ENCODE measurements at regions not wholly inside any gene's neighbourhood (a gene's known extent, or its start where the extent isn't known, plus 50 kb on each side); places are given as distances from the start of the nearest gene placed in this dataset.
"Not testable (repeated sequence)": the region's sequence is repeated elsewhere in the genome, so short reads cannot be mapped to it uniquely, and the experiment has no call there.

DNA sequence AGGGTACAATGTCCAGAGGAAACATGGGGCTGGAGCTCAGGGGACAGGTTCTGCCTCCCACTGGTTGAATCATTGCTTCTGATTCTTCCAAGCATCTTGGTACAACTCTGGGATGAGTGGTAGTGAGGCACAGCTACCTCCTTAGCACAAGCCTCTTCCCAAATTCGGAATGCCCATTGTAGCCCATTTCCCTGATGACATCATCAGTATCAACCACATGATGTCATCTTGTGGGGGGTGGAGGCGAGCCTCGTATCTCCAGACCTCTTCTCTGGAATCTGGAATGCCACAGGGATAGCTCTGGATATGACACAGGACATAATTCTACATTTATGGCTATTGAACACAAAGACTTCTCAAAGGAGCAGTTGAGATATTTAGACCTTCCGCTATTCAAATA, 715.2 kb downstream of the RNF144A start:
- ChIA-PET POLR2A (no interaction called here), CTCF (interaction anchor here (1.3 kb wide), 1 partner anchor 12 kb away, joined by 3 read pairs; no protein-coding TSS in a partner anchor)
- no peak for DNase-seq (ENCODE audit: extremely low spot score)
- TF ChIP-seq, protein P1, sequence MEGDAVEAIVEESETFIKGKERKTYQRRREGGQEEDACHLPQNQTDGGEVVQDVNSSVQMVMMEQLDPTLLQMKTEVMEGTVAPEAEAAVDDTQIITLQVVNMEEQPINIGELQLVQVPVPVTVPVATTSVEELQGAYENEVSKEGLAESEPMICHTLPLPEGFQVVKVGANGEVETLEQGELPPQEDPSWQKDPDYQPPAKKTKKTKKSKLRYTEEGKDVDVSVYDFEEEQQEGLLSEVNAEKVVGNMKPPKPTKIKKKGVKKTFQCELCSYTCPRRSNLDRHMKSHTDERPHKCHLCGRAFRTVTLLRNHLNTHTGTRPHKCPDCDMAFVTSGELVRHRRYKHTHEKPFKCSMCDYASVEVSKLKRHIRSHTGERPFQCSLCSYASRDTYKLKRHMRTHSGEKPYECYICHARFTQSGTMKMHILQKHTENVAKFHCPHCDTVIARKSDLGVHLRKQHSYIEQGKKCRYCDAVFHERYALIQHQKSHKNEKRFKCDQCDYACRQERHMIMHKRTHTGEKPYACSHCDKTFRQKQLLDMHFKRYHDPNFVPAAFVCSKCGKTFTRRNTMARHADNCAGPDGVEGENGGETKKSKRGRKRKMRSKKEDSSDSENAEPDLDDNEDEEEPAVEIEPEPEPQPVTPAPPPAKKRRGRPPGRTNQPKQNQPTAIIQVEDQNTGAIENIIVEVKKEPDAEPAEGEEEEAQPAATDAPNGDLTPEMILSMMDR (IDR thresholded peaks at IDR 0.05; ENCODE audit: control extremely low read depth, extremely low read depth, low read depth, missing control alignments), result no peak

DNA sequence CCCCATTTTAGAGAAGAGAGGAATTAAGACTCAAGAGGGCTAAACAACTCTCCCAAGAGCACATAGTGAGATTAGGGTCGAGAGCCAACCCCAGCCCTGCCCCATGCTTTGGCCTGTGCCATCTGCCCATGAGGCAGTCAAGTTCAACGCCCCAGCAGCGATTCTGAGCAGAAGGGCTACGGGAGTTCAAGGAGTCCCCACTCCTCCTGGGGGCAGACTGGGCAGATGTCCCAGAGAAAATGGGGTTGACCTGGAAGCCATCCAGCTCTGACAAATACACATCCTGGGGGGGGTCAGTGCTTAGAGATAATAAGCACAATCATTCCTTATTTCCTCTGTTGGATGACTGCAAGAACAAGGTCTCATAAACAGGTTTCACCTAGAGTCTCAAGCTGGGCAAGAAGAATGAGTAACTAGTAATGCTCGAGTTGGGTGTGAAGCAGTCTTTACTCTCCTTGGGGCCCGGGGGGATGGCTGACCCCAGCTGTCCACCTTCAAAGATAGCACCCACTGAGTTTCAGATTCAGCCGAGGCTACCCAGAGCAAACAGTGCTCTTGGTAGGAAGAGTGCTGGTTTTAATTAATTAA, 716.4 kb downstream of the RNF144A start:
- POLR2A ChIA-PET, result no interaction called here
- TF ChIP-seq, protein P1 (IDR thresholded peaks at IDR 0.05; ENCODE audit: control extremely low read depth, extremely low read depth, low read depth, missing control alignments), result no peak
- CTCF ChIA-PET, result no interaction called here
- DNase-seq (ENCODE audit: extremely low spot score), result no peak

DNA sequence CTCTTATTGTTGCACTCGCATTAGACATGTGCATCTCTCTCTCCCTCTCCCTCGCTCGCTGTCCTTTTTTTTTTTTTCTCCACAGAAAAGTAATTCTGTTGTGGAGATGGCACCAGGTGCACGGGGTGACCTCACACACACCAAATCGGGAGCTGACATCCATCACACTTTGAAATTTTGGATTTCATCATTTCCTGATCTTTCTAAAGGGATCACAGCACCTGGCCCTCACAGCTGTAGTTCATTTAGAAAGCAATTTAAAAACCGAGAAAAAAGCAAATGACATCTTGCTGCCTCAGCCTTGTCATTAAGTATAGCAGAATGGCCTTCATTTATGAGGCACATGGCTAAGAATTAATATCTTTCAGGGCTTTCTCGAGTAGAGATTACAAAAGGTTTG, 717.2 kb downstream of the RNF144A start:
- TF ChIP-seq, protein P1 (IDR thresholded peaks at IDR 0.05; ENCODE audit: control extremely low read depth, extremely low read depth, low read depth, missing control alignments), result no peak
- CTCF ChIA-PET, result no interaction called here
- POLR2A ChIA-PET, result no interaction called here
- DNase-seq (ENCODE audit: extremely low spot score), result no peak

DNA sequence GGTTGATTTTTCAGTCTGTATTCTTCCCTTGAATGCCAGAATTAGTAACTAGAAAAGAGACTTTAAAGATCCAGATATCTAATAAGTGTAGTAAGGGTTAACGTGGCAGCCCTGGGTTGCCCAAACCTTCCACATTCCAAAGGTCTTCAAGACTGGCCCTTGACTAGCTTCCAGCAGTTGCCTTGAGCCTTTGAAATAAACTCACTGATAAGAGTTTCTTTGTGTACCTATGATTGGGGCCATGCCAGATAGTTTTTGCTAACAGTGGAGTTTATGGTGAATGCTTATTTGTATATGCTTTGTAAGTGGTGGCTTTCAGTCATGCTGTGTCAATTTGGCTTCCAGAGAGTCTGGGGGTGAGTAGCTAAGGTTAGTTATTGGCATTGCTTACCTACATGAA, 722.3 kb downstream of the RNF144A start:
- no peak for DNase-seq (ENCODE audit: extremely low spot score)
- ChIA-PET CTCF (no interaction called here), POLR2A (no interaction called here)
- TF ChIP-seq, protein P1 (IDR thresholded peaks at IDR 0.05; ENCODE audit: control extremely low read depth, extremely low read depth, low read depth, missing control alignments), result no peak

DNA sequence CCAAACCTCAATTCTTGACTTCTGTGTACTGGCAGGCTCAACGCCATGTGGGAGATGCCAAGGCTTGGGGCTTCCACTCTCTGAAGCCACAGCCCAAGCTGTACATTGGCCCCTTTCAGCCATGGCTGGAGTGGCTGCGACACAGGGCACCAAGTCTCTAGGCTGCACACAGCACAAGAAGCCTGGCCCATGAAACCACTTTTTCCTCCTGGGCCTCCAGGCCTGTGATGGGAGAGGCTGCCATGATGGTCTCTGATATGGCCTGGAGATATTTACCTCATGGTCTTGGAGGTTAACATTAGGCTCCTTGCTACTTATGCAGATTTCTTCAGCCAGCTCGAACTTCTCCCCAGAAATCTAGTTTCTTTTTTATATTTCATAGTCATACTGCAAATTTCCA, 724.1 kb downstream of the RNF144A start:
- DNase-seq (ENCODE audit: extremely low spot score); CTCF ChIA-PET; POLR2A ChIA-PET: not testable (repeated sequence)

DNA sequence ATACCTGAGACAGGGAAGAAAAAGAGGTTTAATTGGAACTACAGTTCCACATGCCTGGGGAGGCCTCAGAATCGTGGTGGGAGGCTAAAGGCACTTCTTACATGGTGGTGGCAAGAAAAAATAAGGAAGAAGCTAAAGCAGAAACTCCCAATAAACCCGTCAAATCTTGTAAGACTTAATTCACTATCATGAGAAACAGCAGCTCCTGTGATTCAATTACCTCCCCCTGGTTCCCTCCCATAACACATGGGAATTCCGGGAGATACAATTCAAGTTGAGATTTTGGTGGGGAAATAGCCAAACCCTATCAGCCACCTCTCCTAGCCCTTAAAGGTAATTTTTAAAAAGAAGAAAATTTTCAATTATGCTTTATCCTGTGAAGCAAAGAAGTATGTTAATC, 728.8 kb downstream of the RNF144A start:
- no peak for DNase-seq (ENCODE audit: extremely low spot score)
- ChIA-PET POLR2A (no interaction called here), CTCF (interaction anchor here (1.2 to 1.5 kb wide), 2 partner anchors 8 to 22 kb away, joined by 4 to 5 read pairs; no protein-coding TSS in a partner anchor)
- TF ChIP-seq, protein P1 (IDR thresholded peaks at IDR 0.05; ENCODE audit: control extremely low read depth, extremely low read depth, low read depth, missing control alignments), result no peak

DNA sequence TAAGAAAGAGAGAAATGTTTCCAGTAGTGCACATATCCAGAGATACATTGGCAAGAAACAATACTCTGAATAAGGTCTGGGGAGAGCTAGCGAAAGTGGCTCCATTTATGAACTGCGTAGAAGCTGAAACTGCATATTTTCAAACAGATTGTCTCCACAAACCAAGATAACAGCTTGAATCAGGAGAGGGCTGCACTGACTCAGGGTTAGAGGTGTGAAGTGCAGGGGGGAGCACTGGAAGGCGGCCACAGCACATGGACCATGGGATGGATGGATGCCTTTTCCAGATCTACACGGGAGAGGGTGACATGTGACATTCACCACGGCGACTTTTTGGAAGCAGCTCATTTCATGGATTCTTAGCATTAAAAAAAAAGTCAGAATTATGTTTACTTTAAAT, 729.4 kb downstream of the RNF144A start:
- ChIA-PET POLR2A (no interaction called here), CTCF (interaction anchor here (1.2 to 1.5 kb wide), 2 partner anchors 9 to 23 kb away, joined by 4 to 5 read pairs; no protein-coding TSS in a partner anchor)
- DNase-seq (ENCODE audit: extremely low spot score), result no peak
- TF ChIP-seq, protein P1 (IDR thresholded peaks at IDR 0.05; ENCODE audit: control extremely low read depth, extremely low read depth, low read depth, missing control alignments), result no peak
